Common myeloid progenitor, CD34-positive (primary cell): ENCODE measurements at regions not wholly inside any gene's neighbourhood (a gene's known extent, or its start where the extent isn't known, plus 50 kb on each side); places are given as distances from the start of the nearest gene placed in this dataset.
"Not testable (repeated sequence)": the region's sequence is repeated elsewhere in the genome, so short reads cannot be mapped to it uniquely, and the experiment has no call there.

ENCODE experiments used
- CTCF ChIA-PET: fragments of 350-600 bp; sonication (Branson Sonifier 250); formaldehyde crosslinking; loops from one replicate; lab custom pipeline; 2021; ENCODE audit warnings: antibody characterized with exemption; lab: Charles Lee
- POLR2A ChIA-PET: fragments of 350-600 bp; sonication (Branson Sonifier 250); formaldehyde crosslinking; loops from one replicate; lab custom pipeline; 2021; ENCODE audit warnings: antibody characterized with exemption; lab: Charles Lee
- DNase-seq, 3 donors: peaks; one replicate each; pipeline versions ENCODE4 v3.0.0 to v3.0.0-alpha.2; 2013
- H3K27ac ChIP-seq, 2 experiments: 1 replicate in 1 of 2; 2 replicates in 1 of 2; pipeline ENCODE4 v1.7.0; 2013; ENCODE audit warnings: inconsistent platforms in 2 of 2, low read length in 2 of 2, mild to moderate bottlenecking in 2 of 2, low read depth in 1 of 2, moderate library complexity in 1 of 2; ENCODE audit not compliant: severe bottlenecking in 2 of 2, insufficient read depth in 1 of 2, poor library complexity in 1 of 2
- H3K27me3 ChIP-seq, 5 experiments: replicated peaks in 2 of 5; 1 replicate in 3 of 5; 2 replicates in 2 of 5; pipeline versions ENCODE4 v1.6.1 to v1.7.0; 2013; ENCODE audit warnings: low read length in 4 of 5, mild to moderate bottlenecking in 2 of 5, moderate library complexity in 2 of 5, inconsistent platforms in 1 of 5; ENCODE audit not compliant: insufficient read depth in 5 of 5, control insufficient read depth in 4 of 5
- H3K36me3 ChIP-seq, 4 experiments: 1 replicate in 2 of 4; 2 replicates in 2 of 4; pipeline versions ENCODE4 v1.6.1 to v1.7.0; 2013; ENCODE audit warnings: low read length in 3 of 4, control low read depth in 1 of 4, mild to moderate bottlenecking in 1 of 4; ENCODE audit not compliant: control insufficient read depth in 4 of 4, insufficient read depth in 4 of 4
- H3K4me1 ChIP-seq, 4 experiments: 1 replicate in 3 of 4; 2 replicates in 1 of 4; pipeline versions ENCODE4 v1.6.1 to v1.7.1; 2013; ENCODE audit warnings: low read length in 3 of 4, mild to moderate bottlenecking in 3 of 4, control low read depth in 1 of 4, inconsistent platforms in 1 of 4, moderate library complexity in 1 of 4; ENCODE audit not compliant: control insufficient read depth in 4 of 4, insufficient read depth in 4 of 4; ENCODE audit errors: control extremely low read depth in 1 of 4
- H3K4me3 ChIP-seq, 7 experiments: 1 replicate in 4 of 7; 2 replicates in 3 of 7; pipeline versions ENCODE4 v1.5.1 to v1.7.0; 2013; ENCODE audit warnings: mild to moderate bottlenecking in 7 of 7, low read length in 6 of 7, moderate library complexity in 6 of 7, inconsistent platforms in 2 of 7, low read depth in 2 of 7, control low read depth in 1 of 7; ENCODE audit not compliant: insufficient read depth in 4 of 7, control insufficient read depth in 1 of 7; ENCODE audit errors: extremely low read depth in 1 of 7
- H3K9me3 ChIP-seq, 5 experiments: 1 replicate in 4 of 5; 2 replicates in 1 of 5; pipeline versions ENCODE4 v1.6.1 to v1.7.1; 2013; ENCODE audit warnings: low read length in 4 of 5, mild to moderate bottlenecking in 2 of 5, inconsistent platforms in 1 of 5, low read depth in 1 of 5, moderate library complexity in 1 of 5; ENCODE audit not compliant: control insufficient read depth in 4 of 5, insufficient read depth in 2 of 5; ENCODE audit errors: control extremely low read depth in 1 of 5
- WGBS: methylation state at CpG from one replicate; pipeline ENCODE4 v1.1.5; 2013; ENCODE audit not compliant: insufficient coverage; 5-methylcytosine and 5-hydroxymethylcytosine counted together

- H3K4me3 ChIP-seq, result no peak overlapping the region
- H3K4me1 ChIP-seq, result no peaks in the 10 kb centered on the region
- DNase-seq, result no peak
- ChIA-PET POLR2A (no interaction called here), CTCF (no interaction called here)
- H3K27ac ChIP-seq, result no peak overlapping the region
- H3K9me3 ChIP-seq, result peaks cover 0 to 3% (median 0%) of the 10 kb centered on the region in 5 experiments
- H3K27me3 ChIP-seq, result peaks cover 0 to 2% (median 0%) of the 10 kb centered on the region in 5 experiments
- H3K36me3 ChIP-seq, result no peaks in the 10 kb centered on the region
Observed at GRCh38 chr6:169101981-169102380, 151.7 kb downstream of the THBS2 start.

GRCh38 chr6:169101036-169101805 is 152.4 kb downstream of the THBS2 start:
- no peak overlapping the region for H3K4me3 ChIP-seq
- no peaks in the 10 kb centered on the region for H3K36me3 ChIP-seq
- CTCF ChIA-PET, result no interaction called here
- H3K27ac ChIP-seq, result no peak overlapping the region
- WGBS, result 96% methylated on average over 4 of the region's 6 CpGs
- no peaks in the 10 kb centered on the region for H3K4me1 ChIP-seq
- no peak for DNase-seq
- POLR2A ChIA-PET, result interaction anchor here (0.5 kb wide), 1 partner anchor 13 kb away, joined by 3 read pairs; no protein-coding TSS in a partner anchor
- peaks cover 0 to 2% (median 0%) of the 10 kb centered on the region in 5 experiments for H3K27me3 ChIP-seq
- H3K9me3 ChIP-seq, result peaks cover 0 to 3% (median 0%) of the 10 kb centered on the region in 5 experiments

- ChIA-PET POLR2A (no interaction called here), CTCF (no interaction called here)
- Histone ChIP-seq H3K4me3 (no peak overlapping the region), H3K9me3 (peaks cover 0 to 3% (median 0%) of the 10 kb centered on the region in 5 experiments), H3K27me3 (peaks cover 0 to 2% (median 0%) of the 10 kb centered on the region in 5 experiments), H3K36me3 (no peaks in the 10 kb centered on the region), H3K27ac (no peak overlapping the region), H3K4me1 (no peaks in the 10 kb centered on the region)
- DNase-seq, result peak in 1 of 3 donors; percentile 2
- WGBS, result no CpG with 5 or more reads among the region's 5 CpGs
Observed at GRCh38 chr6:169099411-169100202, 154.0 kb downstream of the THBS2 start.

GRCh38 chr6:169098651-169099050 is 155.0 kb downstream of the THBS2 start:
- H3K27ac ChIP-seq, H3K27me3 ChIP-seq, H3K9me3 ChIP-seq, H3K4me3 ChIP-seq, CTCF ChIA-PET, DNase-seq, POLR2A ChIA-PET, H3K36me3 ChIP-seq, H3K4me1 ChIP-seq: not testable (repeated sequence)
- 100% methylated on average over 2 of the region's 2 CpGs for WGBS

GRCh38 chr6:169098116-169098515 is 155.5 kb downstream of the THBS2 start:
- H3K4me1 ChIP-seq, result no peaks in the 10 kb centered on the region
- WGBS, result no CpG with 5 or more reads among the region's 1 CpG
- no peak for DNase-seq
- H3K9me3 ChIP-seq, result peaks cover 0 to 2% (median 0%) of the 10 kb centered on the region in 5 experiments
- peaks cover 0 to 2% (median 0%) of the 10 kb centered on the region in 5 experiments for H3K27me3 ChIP-seq
- ChIA-PET CTCF (no interaction called here), POLR2A (no interaction called here)
- no peaks in the 10 kb centered on the region for H3K36me3 ChIP-seq
- H3K4me3 ChIP-seq, result no peak overlapping the region
- no peak overlapping the region for H3K27ac ChIP-seq

GRCh38 chr6:169097381-169097959 is 156.2 kb downstream of the THBS2 start:
- peaks cover 0 to 2% (median 0%) of the 10 kb centered on the region in 5 experiments for H3K27me3 ChIP-seq
- peaks cover 0 to 1% (median 0%) of the 10 kb centered on the region in 5 experiments for H3K9me3 ChIP-seq
- no peak for DNase-seq
- no peaks in the 10 kb centered on the region for H3K36me3 ChIP-seq
- POLR2A ChIA-PET, result no interaction called here
- H3K4me3 ChIP-seq, result no peak overlapping the region
- CTCF ChIA-PET, result no interaction called here
- H3K4me1 ChIP-seq, result no peaks in the 10 kb centered on the region
- no peak overlapping the region for H3K27ac ChIP-seq
- 100% methylated on average over 9 of the region's 11 CpGs for WGBS
